ENCODE measurements at regions not wholly inside any gene's neighbourhood (a gene's known extent, or its start where the extent isn't known, plus 50 kb on each side); places are given as distances from the start of the nearest gene placed in this dataset.

DNA sequence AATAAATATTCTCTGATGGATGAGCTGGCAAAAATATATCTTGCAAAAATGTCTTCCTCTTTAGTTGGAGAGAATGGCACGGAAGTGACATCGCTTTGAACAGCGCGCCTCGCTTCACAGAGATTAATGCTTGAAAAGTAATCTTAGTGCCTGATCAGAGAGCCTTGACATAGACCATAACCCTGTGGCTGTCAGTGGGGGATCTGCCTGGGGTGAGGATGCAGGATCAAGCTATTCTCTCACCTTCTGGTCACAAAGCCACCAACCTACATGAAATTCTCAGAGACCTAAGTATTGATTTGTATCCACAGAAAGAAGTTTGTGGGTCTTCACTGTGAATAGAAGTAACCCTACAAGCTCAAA is 492.6 kb downstream of the LMO4 start:
- TF ChIP-seq, protein P1, sequence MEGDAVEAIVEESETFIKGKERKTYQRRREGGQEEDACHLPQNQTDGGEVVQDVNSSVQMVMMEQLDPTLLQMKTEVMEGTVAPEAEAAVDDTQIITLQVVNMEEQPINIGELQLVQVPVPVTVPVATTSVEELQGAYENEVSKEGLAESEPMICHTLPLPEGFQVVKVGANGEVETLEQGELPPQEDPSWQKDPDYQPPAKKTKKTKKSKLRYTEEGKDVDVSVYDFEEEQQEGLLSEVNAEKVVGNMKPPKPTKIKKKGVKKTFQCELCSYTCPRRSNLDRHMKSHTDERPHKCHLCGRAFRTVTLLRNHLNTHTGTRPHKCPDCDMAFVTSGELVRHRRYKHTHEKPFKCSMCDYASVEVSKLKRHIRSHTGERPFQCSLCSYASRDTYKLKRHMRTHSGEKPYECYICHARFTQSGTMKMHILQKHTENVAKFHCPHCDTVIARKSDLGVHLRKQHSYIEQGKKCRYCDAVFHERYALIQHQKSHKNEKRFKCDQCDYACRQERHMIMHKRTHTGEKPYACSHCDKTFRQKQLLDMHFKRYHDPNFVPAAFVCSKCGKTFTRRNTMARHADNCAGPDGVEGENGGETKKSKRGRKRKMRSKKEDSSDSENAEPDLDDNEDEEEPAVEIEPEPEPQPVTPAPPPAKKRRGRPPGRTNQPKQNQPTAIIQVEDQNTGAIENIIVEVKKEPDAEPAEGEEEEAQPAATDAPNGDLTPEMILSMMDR (IDR thresholded peaks at IDR 0.05 in 4 of 5, conservative IDR thresholded peaks at IDR 0.05 in 1 of 5): no peak
- no peak for TF ChIP-seq POLR2A (IDR thresholded peaks at IDR 0.05)

All from gastrocnemius medialis (tissue), 4 donors.